Adipose tissue (tissue), 3 donors: ENCODE measurements at regions not wholly inside any gene's neighbourhood (a gene's known extent, or its start where the extent isn't known, plus 50 kb on each side); places are given as distances from the start of the nearest gene placed in this dataset.

Source experiments
- H3K27ac ChIP-seq: one replicate; pipeline ENCODE4 v1.5.1; 2013; ENCODE audit warnings: low read depth, low read length
- WGBS, 3 donors: extraction: QIAGEN DNeasy Blood & Tissue Kit; methylation state at CpG; one replicate each; pipeline ENCODE4 v1.1.7; 2013; 5-methylcytosine and 5-hydroxymethylcytosine counted together
- donor health status: healthy with polysubstance abuse.
- donor health status: Bipolar disorder and iron deficiency.
- donor health status: healthy.

DNA sequence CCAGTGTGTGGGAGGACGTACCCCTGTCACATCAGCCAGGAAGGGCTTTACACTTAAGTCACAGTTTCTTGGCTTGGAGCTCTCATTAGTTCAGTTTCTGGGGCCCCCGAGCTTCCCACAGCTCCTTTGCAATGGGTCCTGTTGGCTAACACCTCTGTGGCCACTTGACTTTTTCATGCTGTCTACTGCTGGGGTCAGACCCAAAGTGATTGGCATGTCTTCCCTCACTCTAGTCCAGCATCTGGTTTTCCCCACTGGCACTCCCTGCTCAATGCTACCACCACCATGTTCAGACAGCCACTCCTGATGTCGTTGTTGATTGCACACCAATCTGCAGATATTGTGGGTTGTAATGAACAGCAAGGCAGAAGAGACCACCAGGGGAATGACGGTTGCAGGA is 379.0 kb downstream of the FOXO1 start:
- no peak overlapping the region for H3K27ac ChIP-seq
- 90 to 97% (median 92%) methylated on average over 4 of the region's 4 CpGs for whole genome bisulfite sequencing, 3 donors

DNA sequence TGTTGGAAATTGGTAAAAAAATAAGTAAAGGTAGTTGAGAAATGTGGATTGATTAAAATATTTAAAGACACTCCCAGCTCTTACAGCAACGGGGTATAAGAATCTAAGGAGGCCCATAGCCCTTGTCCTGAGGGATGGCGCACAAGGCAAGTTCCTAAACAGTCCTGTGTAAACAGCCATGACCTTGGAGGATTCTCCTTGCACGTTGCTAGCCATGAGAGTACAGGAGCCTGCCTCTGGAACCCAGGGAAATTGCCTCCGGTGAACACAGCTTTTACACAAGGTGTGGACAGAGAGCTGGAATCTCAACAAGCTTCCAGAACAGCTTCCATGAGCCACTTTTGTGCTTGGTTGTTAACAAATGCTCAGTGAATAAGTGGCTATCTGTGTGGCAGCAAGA is 378.2 kb downstream of the FOXO1 start:
- WGBS, 3 donors = 65 to 87% (median 74%) methylated on average over 4 of the region's 4 CpGs
- H3K27ac ChIP-seq = no peak overlapping the region

DNA sequence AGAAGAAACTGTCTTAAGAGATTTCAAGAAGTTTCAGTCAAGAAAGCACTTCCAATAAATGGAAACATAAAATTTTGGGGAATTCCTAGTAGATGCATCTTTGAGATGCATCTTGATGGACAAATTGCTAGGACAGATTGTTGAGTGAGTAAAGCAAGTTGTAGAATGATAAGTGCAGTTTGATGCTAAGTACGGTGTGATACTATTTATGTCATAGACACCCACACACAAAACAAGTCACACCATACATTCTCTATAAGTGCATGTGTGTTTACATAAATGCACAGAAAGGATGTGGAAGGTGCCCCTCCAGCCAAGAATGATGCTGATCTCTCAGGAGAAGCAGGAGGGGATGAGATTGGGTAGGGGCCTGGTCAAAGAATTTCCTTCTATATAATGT is 375.7 kb downstream of the FOXO1 start:
- 90 to 91% (median 91%) methylated on average over 1 of the region's 1 CpG for WGBS, 3 donors
- no peak overlapping the region for H3K27ac ChIP-seq

DNA sequence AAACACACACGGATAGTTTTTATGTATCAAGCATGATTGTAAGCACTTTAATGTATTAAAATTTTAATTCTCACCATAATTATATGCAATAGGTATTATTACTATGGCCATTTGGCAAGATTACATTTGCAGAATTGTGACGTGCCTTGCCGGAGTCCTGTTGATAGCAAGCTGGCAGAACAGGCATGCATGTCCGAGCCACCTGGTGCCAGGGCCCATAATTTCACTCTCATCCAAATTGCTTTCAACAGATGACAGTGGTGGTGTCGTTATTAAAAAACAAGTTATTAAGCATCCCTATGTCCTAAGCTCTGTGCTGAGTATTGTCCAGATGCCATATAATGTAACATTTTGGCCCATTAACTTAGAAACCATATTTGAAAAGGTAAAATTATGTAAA is 374.3 kb downstream of the FOXO1 start:
- WGBS, 3 donors = 94 to 97% (median 95%) methylated on average over 5 of the region's 5 CpGs
- H3K27ac ChIP-seq = no peak overlapping the region

DNA sequence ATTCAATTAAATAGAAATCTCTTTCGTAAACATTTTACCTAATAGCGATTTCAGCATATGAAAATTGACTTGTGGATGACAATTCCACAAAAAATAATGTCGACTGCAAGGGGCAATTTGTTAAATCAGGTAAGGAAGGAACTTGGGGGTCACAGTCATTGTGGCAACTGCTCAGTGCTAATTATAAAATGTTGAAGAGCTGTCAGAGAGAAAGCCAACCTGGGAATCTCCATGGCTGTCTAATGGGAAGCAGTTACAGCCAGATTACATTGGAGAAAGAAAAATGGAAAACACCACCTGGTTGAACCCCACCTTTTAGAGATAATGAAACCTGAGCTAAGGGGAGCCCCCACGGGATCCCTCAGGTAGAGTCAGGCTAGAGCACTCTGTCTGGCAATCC is 373.9 kb downstream of the FOXO1 start:
- no peak overlapping the region for H3K27ac ChIP-seq
- 70 to 91% (median 81%) methylated on average over 4 of the region's 4 CpGs for WGBS, 3 donors

DNA sequence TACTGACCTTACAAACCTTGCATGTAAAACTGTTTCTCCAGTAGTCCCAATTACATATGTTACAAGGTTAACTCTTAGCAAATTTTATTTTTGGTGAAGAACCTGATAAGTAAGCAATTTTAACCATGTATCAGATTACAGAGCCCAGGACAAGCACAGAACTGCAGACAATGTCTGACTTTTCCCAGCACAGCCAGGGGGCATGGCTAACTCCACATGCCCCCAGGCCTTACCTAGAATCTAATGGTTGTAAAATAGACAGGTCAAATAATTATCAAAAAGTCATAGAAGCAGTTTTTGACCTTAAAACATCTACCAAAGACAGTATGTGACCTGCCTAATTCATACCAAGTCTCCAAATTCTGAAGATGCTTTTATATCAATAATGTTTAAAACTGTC is 364.1 kb downstream of the FOXO1 start:
- H3K27ac ChIP-seq = no peak overlapping the region

DNA sequence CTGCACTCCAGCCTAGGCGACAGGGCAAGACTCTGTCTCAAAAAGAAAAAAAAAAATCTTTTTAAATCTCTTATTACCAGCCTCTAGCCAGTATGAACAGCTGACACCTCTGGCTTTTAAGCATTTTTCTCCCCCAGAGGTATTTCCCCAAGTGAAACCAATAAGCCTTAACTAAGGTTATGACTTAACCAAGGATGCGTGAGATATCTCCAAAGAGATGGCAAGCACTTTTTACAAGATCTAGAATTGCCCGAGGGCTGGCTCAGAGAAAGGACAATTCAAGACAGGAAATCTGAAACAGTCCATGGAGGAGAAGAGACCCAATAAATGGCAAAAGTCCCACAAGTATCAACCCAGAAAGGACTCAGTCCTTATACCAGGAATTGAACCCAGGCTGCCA is 362.1 kb downstream of the FOXO1 start:
- WGBS, 3 donors = 58 to 95% (median 79%) methylated on average over 3 of the region's 3 CpGs

DNA sequence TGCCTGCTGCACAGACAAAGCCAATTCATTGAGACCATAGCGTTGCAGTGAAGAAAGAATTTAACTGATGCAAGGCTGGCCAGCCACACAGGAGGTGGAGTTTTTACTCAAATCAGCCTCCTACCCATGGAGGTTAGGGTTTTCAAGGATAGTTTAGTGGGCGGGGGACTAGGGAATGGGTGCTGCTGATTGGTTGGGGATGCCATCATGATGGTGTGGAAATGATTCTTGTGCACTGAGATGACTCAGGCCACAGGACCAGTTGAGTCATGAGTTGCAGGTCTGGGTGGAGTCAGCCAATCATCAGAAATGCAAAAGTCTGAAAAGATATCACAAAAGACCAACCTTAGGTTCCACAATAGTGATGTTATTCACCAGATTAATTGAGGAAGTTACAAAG is 359.6 kb downstream of the FOXO1 start:
- no peak overlapping the region for H3K27ac ChIP-seq
- WGBS, 3 donors = 92 to 97% (median 94%) methylated on average over 2 of the region's 2 CpGs

More for the DNA sequence above, 362.1 kb downstream of the FOXO1 start:
- H3K27ac ChIP-seq = no peak overlapping the region

DNA sequence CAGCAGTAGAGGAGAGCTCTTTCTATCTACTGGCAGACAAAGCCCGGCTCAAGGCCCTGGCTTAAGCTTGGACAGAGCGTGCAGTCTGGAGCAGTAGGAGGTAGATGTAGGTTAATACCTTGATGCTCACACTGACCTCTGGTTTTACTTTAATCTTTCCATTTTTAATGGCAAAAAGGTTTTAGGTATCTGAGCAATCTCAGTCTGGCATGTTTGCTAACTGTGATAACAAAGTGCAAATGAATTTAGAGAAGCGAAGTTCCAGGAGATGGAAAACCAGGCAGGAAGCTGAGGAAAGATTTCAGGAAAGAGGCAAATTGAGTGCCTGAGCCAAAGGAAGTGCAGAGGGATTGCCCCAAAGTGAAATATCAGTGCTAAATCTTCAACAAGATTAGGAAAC is 356.6 kb downstream of the FOXO1 start:
- H3K27ac ChIP-seq = no peak overlapping the region
- WGBS, 3 donors = 67 to 81% (median 70%) methylated on average over 3 of the region's 3 CpGs

DNA sequence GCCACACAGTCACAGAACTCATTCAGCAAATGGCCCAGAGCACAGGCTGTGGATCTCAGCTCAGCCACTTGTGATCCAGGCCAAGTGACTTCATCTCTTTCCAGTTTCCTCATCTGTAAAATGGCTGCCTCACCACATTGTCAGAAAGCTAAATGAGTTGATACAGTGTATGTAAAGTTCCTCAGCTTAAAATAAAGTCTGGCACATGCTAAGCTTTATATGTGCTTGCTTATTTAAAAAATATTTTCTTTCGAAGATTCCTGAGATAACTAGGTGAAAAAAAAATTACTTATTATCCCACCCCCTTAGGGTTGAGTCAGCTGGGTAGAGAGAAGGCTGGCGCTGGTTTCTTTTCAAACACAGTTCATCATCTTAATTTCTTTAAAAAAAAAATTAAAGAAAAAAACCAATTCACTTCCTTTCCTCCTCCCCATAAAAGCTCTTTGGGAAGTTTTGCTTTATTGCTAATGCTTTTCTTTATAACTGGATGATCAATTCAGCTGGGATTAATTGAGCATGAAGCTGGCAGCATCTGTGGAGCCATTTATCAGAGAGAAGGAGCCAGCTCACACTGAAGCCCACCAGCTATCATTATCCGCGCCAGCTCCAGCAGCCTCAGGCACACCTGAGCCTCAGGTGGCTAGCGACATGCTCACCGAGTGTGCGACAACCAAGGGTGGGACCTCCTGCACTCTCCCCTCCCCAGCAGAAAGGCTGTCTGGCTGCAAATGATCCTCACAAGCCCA is 354.9 kb downstream of the FOXO1 start:
- H3K27ac ChIP-seq = no peak overlapping the region
- 95 to 96% (median 96%) methylated on average over 7 of the region's 7 CpGs for WGBS, 3 donors

DNA sequence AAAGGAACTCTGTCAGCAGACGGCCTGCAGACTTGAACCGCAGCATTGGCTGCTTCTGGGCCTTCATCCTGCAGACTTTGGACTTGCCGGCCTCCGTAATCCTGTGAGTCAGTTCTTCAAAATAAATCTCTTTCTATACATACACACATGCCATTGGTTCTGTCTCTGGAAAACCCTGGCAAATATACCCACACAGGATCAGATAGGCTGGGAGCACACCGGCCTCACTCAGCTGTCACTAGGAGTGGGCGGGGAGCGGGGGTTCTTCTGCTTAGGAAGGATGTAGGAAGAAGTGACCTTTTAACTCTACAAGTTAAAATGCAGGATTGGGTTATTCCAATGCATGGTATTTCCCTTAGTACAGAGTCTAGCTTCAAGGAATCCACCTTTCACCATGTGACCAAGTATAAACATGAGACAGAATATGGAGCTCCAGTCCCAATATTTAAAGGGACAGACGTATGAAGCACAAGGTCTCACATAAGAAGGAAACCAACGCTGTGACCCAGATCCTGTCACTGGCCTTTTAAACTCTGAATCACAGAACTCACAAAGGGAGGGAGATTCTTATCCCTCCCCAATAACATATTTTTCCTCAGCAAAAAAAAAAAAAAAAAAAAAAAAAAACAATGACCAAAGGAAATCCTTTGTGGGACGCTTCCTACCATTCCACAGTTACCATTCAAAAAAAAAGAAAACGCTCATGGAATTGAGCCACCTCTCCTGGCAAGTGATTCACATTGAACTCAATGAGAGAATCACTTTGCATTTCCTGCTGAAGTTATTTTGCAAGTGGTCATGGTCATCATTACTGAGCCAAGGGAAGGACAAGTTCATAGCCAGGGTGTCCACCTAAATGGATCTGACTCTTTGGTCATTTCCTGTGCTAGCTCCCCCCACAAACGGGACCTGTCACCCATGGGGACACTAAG is 352.9 kb downstream of the FOXO1 start:
- WGBS, 3 donors = 72 to 82% (median 77%) methylated on average over 12 of the region's 12 CpGs
- no peak overlapping the region for H3K27ac ChIP-seq

DNA sequence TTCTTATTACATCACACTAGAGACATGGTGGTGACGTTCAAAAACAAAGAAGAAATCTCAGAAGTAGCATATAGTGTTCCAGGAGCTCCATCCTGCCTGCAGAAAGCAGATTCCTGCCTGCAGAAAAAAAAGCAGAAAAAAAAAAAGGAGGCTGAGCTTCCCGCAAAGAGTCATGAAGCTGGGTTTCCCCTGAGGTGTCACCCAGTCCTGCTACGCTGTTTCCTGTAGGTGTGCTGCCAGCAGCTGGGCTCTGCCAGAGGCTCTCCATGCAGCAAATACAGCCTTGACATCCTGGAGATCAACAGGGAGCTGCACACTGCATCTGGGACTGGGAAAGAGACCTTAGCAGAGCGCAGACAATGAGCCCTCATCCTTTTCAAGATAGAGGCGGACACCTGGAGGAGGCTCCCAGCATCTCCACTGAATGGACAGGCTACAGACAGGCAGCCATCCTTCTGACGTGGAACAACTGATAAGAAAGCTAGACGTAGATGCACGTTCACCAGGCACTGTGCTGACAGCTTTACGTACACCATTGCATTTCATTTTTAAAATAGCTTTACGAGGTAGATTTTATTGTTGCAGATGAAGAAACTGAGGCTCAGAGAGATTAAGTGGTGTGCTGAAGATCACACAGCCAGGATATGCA is 350.9 kb downstream of the FOXO1 start:
- H3K27ac ChIP-seq = no peak overlapping the region
- 67 to 72% (median 71%) methylated on average over 10 of the region's 10 CpGs for WGBS, 3 donors

DNA sequence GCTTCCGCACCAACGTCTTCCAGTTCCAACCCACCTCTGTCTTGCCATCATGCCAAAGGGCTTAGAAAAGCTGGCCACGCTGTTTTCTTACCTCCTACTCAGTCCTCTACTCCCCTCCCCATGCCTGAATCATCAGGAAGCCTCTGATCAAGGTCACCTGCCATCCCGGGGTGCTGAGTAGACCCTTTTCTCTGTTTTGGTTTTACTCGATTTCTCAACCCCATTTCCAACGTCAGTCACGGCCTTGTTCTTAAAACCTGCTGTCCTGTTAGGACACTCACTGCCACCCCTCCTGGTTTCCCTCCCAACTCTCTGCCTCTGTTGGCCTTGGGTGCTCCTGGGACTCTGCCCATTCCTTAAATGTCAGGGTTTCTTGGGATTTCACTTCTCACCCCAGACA is 350.1 kb downstream of the FOXO1 start:
- H3K27ac ChIP-seq = no peak overlapping the region
- WGBS, 3 donors = 86 to 89% (median 87%) methylated on average over 7 of the region's 7 CpGs

DNA sequence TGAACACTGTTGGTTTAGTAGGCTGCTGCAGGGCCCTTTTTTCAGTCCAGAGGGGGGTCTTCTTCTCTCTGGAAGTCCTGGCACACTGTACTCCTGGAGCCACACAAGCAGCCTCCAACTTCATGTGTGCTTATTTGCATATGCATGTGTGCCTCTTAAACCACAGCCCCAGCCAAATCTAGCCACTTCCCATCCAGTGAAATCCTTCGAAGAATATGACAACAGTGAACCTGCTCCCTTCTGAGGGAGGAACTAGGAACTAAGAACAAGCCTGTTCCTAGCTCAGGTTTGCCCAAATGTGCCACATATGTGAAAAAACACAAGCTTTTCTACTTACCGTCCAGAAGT is 348.5 kb downstream of the FOXO1 start:
- H3K27ac ChIP-seq = no peak overlapping the region
- 64 to 72% (median 71%) methylated on average over 2 of the region's 2 CpGs for WGBS, 3 donors

DNA sequence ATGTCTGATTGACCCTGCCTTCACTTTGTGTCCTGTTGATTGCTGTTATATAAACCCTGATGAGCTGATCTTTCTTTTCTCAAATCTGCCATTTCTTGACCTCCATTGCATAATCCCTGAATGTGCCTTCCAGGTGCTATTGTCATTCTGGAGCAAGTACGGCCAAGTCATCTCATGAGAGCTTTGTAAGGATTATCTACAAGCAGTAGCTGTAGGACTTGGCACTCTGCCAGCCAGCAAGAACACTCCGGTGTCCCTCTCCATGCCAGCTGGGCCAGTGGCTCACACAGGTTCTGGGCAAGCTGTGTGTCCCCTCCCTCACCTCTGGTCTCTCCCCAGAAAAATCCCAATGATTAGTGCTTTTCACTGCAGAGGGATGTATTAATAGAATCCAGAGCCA is 348.1 kb downstream of the FOXO1 start:
- 16 to 45% (median 40%) methylated on average over 2 of the region's 2 CpGs for WGBS, 3 donors
- no peak overlapping the region for H3K27ac ChIP-seq

DNA sequence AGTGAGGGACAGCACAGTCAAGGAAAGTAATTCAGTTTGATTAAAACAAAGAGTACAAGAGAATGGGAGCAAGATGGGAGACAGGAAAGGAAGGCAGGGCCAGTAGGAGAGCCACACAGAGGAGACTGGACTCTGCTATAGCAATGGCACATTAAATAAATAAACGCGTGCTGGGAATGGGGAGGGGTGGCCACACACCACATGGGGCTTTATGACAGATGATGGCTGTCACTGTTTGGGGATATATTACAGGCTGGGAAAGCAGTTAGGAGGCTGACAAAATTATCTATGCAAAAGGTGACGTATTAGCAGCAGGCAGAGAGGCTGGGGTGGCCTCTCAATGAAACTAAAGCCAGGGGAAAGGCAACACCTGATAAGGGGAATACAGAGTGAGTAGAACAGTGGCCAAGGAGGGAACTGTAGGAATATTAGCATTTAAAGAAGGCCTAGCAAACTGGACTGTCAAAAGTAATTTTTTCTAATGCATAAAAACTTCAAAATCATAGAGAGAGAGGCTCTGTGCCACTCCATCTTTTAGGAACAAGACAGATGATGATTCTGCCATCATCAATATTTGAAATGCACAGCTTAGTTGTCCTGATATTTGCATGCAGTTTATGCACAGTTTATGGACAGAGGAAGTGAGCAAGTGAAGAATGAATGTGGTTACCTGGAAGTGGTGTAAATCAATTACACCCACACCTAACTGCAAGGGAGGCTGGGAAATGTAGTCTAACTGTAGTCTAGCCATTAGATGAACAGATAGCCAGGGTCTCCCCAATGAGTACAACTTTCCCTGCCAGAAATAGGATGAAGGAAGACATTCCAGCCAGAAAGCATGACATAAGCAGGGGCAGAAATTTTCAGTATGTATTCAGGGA is 346.5 kb downstream of the FOXO1 start:
- WGBS, 3 donors = 49 to 79% (median 79%) methylated on average over 3 of the region's 3 CpGs
- no peak overlapping the region for H3K27ac ChIP-seq

DNA sequence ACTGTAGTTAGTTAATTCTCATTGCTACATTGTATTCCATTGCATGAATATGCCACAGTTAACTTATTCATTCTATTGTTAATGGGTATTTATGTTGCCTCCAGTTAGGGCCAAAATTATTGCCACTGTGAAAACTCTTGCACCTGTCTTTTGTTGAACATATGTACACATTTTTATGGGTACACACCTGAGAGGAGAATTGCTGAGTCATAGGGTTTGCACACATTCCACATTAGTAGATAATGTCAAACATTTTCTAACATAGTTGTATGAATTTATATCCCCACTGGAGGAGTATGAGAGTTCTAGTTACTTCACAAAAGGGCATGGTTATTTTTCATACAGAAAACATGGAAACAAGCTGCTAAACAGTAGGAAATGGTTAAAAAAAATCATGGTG is 338.4 kb downstream of the FOXO1 start:
- H3K27ac ChIP-seq = no peak overlapping the region

DNA sequence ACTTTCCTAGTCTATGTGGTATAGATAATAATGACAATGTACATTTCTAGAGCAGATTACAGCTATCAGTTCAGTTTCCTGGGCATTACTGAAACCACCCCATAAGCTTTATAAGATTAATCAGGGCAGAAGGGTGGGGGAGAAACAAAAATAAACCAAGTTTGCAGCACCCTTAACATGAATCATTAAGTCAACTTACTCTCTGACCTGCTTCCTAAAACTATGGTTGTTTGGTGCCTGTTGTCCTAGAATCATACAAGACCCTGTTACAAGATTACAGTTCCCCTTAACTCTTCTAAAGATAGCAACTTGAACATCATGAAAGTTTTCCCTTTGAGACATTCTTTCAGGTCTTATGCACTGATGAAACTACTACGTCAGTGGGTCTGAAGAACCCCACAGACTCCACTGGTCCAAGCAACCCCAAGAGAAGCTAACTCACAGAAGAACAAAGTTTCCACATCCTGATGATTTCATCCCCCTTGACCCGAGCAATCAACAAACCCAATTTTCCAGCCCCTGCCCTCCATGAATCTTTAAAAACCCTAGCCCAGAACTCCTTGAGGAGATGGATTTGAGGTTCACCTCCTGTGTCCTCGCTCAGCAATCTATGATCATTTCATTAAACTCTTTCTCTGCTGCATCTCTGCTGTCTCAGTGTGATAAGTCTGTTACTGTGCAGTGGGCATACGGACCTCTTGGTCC is 336.5 kb downstream of the FOXO1 start:
- H3K27ac ChIP-seq = no peak overlapping the region
- 91 to 93% (median 92%) methylated on average over 4 of the region's 4 CpGs for WGBS, 3 donors
